Keratinocyte (primary cell): ENCODE measurements at regions not wholly inside any gene's neighbourhood (a gene's known extent, or its start where the extent isn't known, plus 50 kb on each side); places are given as distances from the start of the nearest gene placed in this dataset.

Source experiments
- DNase-seq: peaks from one replicate; pipeline ENCODE4 v3.0.0-alpha.2; 2011; ENCODE audit warnings: low read depth, missing footprints, low spot score
- FAIRE-seq: peaks from 2 replicates; lab custom pipeline; 2011; peaks lifted over from hg19 to GRCh38; lab: Jason Lieb, UNC
- H2AFZ ChIP-seq: 2 replicates; pipeline ENCODE4 v1.6.0; 2012; ENCODE audit warnings: low read length, control low read depth, inconsistent platforms; ENCODE audit not compliant: control insufficient read depth
- H3K27ac ChIP-seq: 2 replicates; pipeline ENCODE4 v1.5.1; 2011; ENCODE audit warnings: low read length; ENCODE audit not compliant: control insufficient read depth, insufficient read depth
- H3K27me3 ChIP-seq: 3 replicates; pipeline ENCODE4 v1.6.0; 2011; ENCODE audit warnings: low read length; ENCODE audit not compliant: control insufficient read depth, insufficient read depth; ENCODE audit errors: extremely low read depth
- H3K36me3 ChIP-seq, 2 experiments: 2 replicates in 1 of 2; 3 replicates in 1 of 2; pipeline ENCODE4 v1.5.1; 2011; ENCODE audit warnings: low read length in 2 of 2, mild to moderate bottlenecking in 1 of 2; ENCODE audit not compliant: control insufficient read depth in 2 of 2, insufficient read depth in 2 of 2; ENCODE audit errors: extremely low read depth in 1 of 2
- H3K4me1 ChIP-seq: 3 replicates; pipeline ENCODE4 v1.5.1; 2011; ENCODE audit warnings: low read length; ENCODE audit not compliant: control insufficient read depth, insufficient read depth; ENCODE audit errors: extremely low read depth
- H3K4me2 ChIP-seq: 3 replicates; pipeline ENCODE4 v1.6.0; 2011; ENCODE audit warnings: low read depth, low read length; ENCODE audit not compliant: control insufficient read depth, insufficient read depth; ENCODE audit errors: extremely low read depth
- H3K4me3 ChIP-seq, 3 experiments: fragments of 200-600 bp in 1 of 3; sonication (generic) in 1 of 3; 2 replicates in 2 of 3; 3 replicates in 1 of 3; pipeline ENCODE4 v1.5.1; 2011 to 2016; ENCODE audit warnings: low read length in 3 of 3, mild to moderate bottlenecking in 3 of 3, control low read depth in 2 of 3, inconsistent platforms in 1 of 3, low read depth in 1 of 3, mixed read lengths in 1 of 3, mixed run types in 1 of 3, moderate library complexity in 1 of 3; ENCODE audit not compliant: control insufficient read depth in 2 of 3, insufficient read depth in 2 of 3; ENCODE audit errors: extremely low read depth in 1 of 3
- H3K79me2 ChIP-seq: 2 replicates; pipeline ENCODE4 v1.6.0; 2012; ENCODE audit warnings: low read length; ENCODE audit not compliant: control insufficient read depth, insufficient read depth
- H3K9ac ChIP-seq: 3 replicates; pipeline ENCODE4 v1.6.0; 2011; ENCODE audit warnings: low read length; ENCODE audit not compliant: control insufficient read depth, insufficient read depth; ENCODE audit errors: extremely low read depth
- H3K9me1 ChIP-seq: 3 replicates; pipeline ENCODE4 v1.6.0; 2011; ENCODE audit warnings: low read length; ENCODE audit not compliant: control insufficient read depth, insufficient read depth; ENCODE audit errors: extremely low read depth
- H3K9me3 ChIP-seq: 2 replicates; pipeline ENCODE4 v1.5.1; 2012; ENCODE audit warnings: low read depth, low read length; ENCODE audit not compliant: control insufficient read depth
- H4K20me1 ChIP-seq: 3 replicates; pipeline ENCODE4 v1.6.0; 2011; ENCODE audit warnings: low read length; ENCODE audit not compliant: control insufficient read depth, insufficient read depth; ENCODE audit errors: extremely low read depth
- CTCF ChIP-seq, 3 experiments: IDR thresholded peaks in 1 of 3; conservative IDR thresholded peaks in 1 of 3; optimal IDR thresholded peaks in 1 of 3; 2 replicates in 2 of 3; 3 replicates in 1 of 3; pipeline versions ENCODE3 to v1.5.1; 2011; ENCODE audit warnings: low read length in 3 of 3, mild to moderate bottlenecking in 3 of 3, moderate library complexity in 2 of 3, control low read depth in 1 of 3, inconsistent platforms in 1 of 3; ENCODE audit not compliant: insufficient read depth in 2 of 3; ENCODE audit errors: extremely low read depth in 1 of 3
- EZH2 ChIP-seq: IDR thresholded peaks from one replicate; pipeline ENCODE4 v1.6.1; 2012; ENCODE audit warnings: inconsistent platforms, mild to moderate bottlenecking, low read length, moderate library complexity
- dilution Hi-C: fragments of 300-500 bp; cut with MboI; formaldehyde crosslinking; loops from one replicate; pipeline ENCODE4 v1.7.0; 2020; ENCODE audit warnings: low sequenced_read_pairs; ENCODE audit not compliant: extremely low pct_ligation_motif_present

GRCh38 chr1:193914871-193915270 lies 728.5 kb upstream of the B3GALT2 start:
- no peak for DNase-seq

GRCh38 chr1:193909406-193910082 lies 723.1 kb upstream of the B3GALT2 start:
- no peaks in the 10 kb centered on the region for H3K27me3 ChIP-seq
- no peak overlapping the region for H3K9ac ChIP-seq
- H3K36me3 ChIP-seq = no peaks in the 10 kb centered on the region
- no peaks in the 10 kb centered on the region for H4K20me1 ChIP-seq
- H3K9me1 ChIP-seq = no peaks in the 10 kb centered on the region
- no peak for DNase-seq
- no peak overlapping the region for H3K27ac ChIP-seq
- no peak overlapping the region for H2AFZ ChIP-seq
- no peaks in the 10 kb centered on the region for H3K79me2 ChIP-seq
- H3K4me1 ChIP-seq = no peaks in the 10 kb centered on the region
- TF ChIP-seq CTCF (optimal IDR thresholded peaks at IDR 0.05 in 1 of 3, IDR thresholded peaks at IDR 0.05 in 1 of 3, conservative IDR thresholded peaks at IDR 0.05 in 1 of 3; ENCODE audit: extremely low read depth in 1 of 3, insufficient read depth in 2 of 3, low read length in 3 of 3) = no peak
- TF ChIP-seq EZH2 = no peak
- dilution Hi-C loops = no loop called here
- no peak overlapping the region for H3K4me3 ChIP-seq
- no peaks in the 10 kb centered on the region for H3K9me3 ChIP-seq
- FAIRE-seq = no peak
- no peak overlapping the region for H3K4me2 ChIP-seq

More at GRCh38 chr1:193914871-193915270, 728.5 kb upstream of the B3GALT2 start:
- H3K27me3 ChIP-seq = no peaks in the 10 kb centered on the region
- H3K4me3 ChIP-seq = no peak overlapping the region
- H4K20me1 ChIP-seq = no peaks in the 10 kb centered on the region
- TF ChIP-seq EZH2 (no peak), CTCF (optimal IDR thresholded peaks at IDR 0.05 in 1 of 3, IDR thresholded peaks at IDR 0.05 in 1 of 3, conservative IDR thresholded peaks at IDR 0.05 in 1 of 3; ENCODE audit: extremely low read depth in 1 of 3, insufficient read depth in 2 of 3, low read length in 3 of 3) (no peak)
- no peaks in the 10 kb centered on the region for H3K79me2 ChIP-seq
- H3K36me3 ChIP-seq = no peaks in the 10 kb centered on the region
- no peak overlapping the region for H3K4me2 ChIP-seq
- H3K9me3 ChIP-seq = no peaks in the 10 kb centered on the region
- H3K4me1 ChIP-seq = no peaks in the 10 kb centered on the region
- dilution Hi-C loops = no loop called here
- no peaks in the 10 kb centered on the region for H3K9me1 ChIP-seq
- no peak overlapping the region for H3K27ac ChIP-seq
- no peak overlapping the region for H3K9ac ChIP-seq
- FAIRE-seq = no peak
- no peak overlapping the region for H2AFZ ChIP-seq
